ENCODE measurements at regions not wholly inside any gene's neighbourhood (a gene's known extent, or its start where the extent isn't known, plus 50 kb on each side); places are given as distances from the start of the nearest gene placed in this dataset.
A peak's percentile ranks its signal among the peaks of the same experiment; 100 is the strongest.

DNA sequence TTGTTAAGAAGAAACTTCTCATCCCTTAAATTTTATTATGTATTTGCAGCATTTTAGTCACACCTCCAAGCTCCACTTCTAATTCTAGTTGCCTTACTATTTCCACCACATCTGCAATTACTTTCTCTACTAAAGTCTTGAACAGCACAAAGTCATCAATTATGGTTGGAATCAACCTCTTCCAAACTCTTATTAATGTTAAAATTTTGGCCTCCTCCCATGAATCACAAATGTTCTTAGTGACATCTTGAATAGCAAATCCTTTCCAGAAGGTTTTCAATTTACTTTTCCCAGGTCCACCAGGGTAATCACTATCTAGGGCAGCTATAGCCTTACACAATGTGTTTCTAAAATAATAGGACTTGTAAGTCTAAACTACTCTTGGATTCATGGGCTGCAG lies 126.3 kb upstream of the POM121L12 start:
- no peaks in the 10 kb centered on the region for H3K4me1 ChIP-seq
- TF ChIP-seq, protein P1, sequence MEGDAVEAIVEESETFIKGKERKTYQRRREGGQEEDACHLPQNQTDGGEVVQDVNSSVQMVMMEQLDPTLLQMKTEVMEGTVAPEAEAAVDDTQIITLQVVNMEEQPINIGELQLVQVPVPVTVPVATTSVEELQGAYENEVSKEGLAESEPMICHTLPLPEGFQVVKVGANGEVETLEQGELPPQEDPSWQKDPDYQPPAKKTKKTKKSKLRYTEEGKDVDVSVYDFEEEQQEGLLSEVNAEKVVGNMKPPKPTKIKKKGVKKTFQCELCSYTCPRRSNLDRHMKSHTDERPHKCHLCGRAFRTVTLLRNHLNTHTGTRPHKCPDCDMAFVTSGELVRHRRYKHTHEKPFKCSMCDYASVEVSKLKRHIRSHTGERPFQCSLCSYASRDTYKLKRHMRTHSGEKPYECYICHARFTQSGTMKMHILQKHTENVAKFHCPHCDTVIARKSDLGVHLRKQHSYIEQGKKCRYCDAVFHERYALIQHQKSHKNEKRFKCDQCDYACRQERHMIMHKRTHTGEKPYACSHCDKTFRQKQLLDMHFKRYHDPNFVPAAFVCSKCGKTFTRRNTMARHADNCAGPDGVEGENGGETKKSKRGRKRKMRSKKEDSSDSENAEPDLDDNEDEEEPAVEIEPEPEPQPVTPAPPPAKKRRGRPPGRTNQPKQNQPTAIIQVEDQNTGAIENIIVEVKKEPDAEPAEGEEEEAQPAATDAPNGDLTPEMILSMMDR (IDR thresholded peaks at IDR 0.05; ENCODE audit: borderline replicate concordance), result no peak
- H3K9me3 ChIP-seq (replicated peaks), result peaks cover 4% of the 10 kb centered on the region
- H3K4me3 ChIP-seq, result no peak overlapping the region
- H3K36me3 ChIP-seq, result no peaks in the 10 kb centered on the region
- DNase-seq, result no peak
- H3K27me3 ChIP-seq (ENCODE audit: low read depth), result no peaks in the 10 kb centered on the region
- intact Hi-C loops (cut with micrococcal nuclease), result no loop called here
- no peak overlapping the region for H3K27ac ChIP-seq (replicated peaks)

- H3K9me3 ChIP-seq (replicated peaks), result no peaks in the 10 kb centered on the region
- TF ChIP-seq, protein P1 (IDR thresholded peaks at IDR 0.05; ENCODE audit: borderline replicate concordance), result no peak
- no peak overlapping the region for H3K27ac ChIP-seq (replicated peaks)
- no peak for DNase-seq
- no peaks in the 10 kb centered on the region for H3K4me1 ChIP-seq
- intact Hi-C loops (cut with micrococcal nuclease), result no loop called here
- H3K4me3 ChIP-seq, result no peak overlapping the region
- no peaks in the 10 kb centered on the region for H3K27me3 ChIP-seq (ENCODE audit: low read depth)
- no peaks in the 10 kb centered on the region for H3K36me3 ChIP-seq
Observed at GRCh38 chr7:52897713-52898112, 137.7 kb upstream of the POM121L12 start.

- H3K27me3 ChIP-seq (ENCODE audit: low read depth), result no peaks in the 10 kb centered on the region
Observed at GRCh38 chr7:52897288-52897687, 138.1 kb upstream of the POM121L12 start.

DNA sequence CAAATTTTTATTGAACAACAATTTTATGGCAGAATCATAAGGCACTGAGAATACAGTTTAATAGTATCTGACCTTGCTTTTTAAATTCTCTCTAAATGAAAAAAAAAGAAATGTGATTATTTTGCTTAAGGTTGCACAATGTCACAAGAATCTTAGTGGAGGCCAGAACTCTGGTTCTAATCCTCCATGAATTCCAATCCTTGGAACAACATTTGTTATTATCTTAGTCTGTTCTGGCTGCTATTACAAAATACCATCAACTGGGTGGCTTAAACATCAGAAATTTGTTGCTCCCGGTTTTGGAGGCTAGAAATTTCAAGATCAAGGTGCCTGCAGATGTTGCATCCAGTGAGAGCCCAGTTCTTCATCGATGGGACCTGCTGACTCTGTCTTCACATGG lies 158.2 kb upstream of the POM121L12 start:
- peak overlapping the region; percentile 36 for H3K27ac ChIP-seq (replicated peaks)
- DNase-seq, result no peak
- TF ChIP-seq, protein P1 (IDR thresholded peaks at IDR 0.05; ENCODE audit: borderline replicate concordance), result no peak
- no peak overlapping the region for H3K4me3 ChIP-seq
- intact Hi-C loops (cut with micrococcal nuclease), result no loop called here
- no peaks in the 10 kb centered on the region for H3K36me3 ChIP-seq
- H3K4me1 ChIP-seq, result no peaks in the 10 kb centered on the region
- no peaks in the 10 kb centered on the region for H3K27me3 ChIP-seq (ENCODE audit: low read depth)
- peaks cover 35% of the 10 kb centered on the region for H3K9me3 ChIP-seq (replicated peaks)

More at GRCh38 chr7:52897288-52897687, 138.1 kb upstream of the POM121L12 start:
- peaks cover 1% of the 10 kb centered on the region for H3K9me3 ChIP-seq (replicated peaks)
- H3K27ac ChIP-seq (replicated peaks), result no peak overlapping the region
- H3K36me3 ChIP-seq, result no peaks in the 10 kb centered on the region
- DNase-seq, result no peak
- H3K4me3 ChIP-seq, result no peak overlapping the region
- intact Hi-C loops (cut with micrococcal nuclease), result no loop called here
- TF ChIP-seq, protein P1 (IDR thresholded peaks at IDR 0.05; ENCODE audit: borderline replicate concordance), result no peak
- H3K4me1 ChIP-seq, result no peaks in the 10 kb centered on the region

- Histone ChIP-seq H3K9me3 (replicated peaks) (peaks cover 42% of the 10 kb centered on the region), H3K36me3 (no peaks in the 10 kb centered on the region), H3K4me1 (no peaks in the 10 kb centered on the region), H3K27ac (replicated peaks) (no peak overlapping the region), H3K27me3 (ENCODE audit: low read depth) (no peaks in the 10 kb centered on the region), H3K4me3 (no peak overlapping the region)
- no peak for DNase-seq
- intact Hi-C loops (cut with micrococcal nuclease), result no loop called here
- TF ChIP-seq, protein P1 (IDR thresholded peaks at IDR 0.05; ENCODE audit: borderline replicate concordance), result no peak
Observed at GRCh38 chr7:52876402-52876801, 159.0 kb upstream of the POM121L12 start.

GRCh38 chr7:52863652-52864051 lies 171.8 kb upstream of the POM121L12 start:
- H3K9me3 ChIP-seq (replicated peaks), result peaks cover 63% of the 10 kb centered on the region
- intact Hi-C loops (cut with micrococcal nuclease), result no loop called here
- H3K27ac ChIP-seq (replicated peaks), result peak overlapping the region; percentile 58
- TF ChIP-seq, protein P1 (IDR thresholded peaks at IDR 0.05; ENCODE audit: borderline replicate concordance), result no peak
- no peaks in the 10 kb centered on the region for H3K4me1 ChIP-seq
- H3K27me3 ChIP-seq (ENCODE audit: low read depth), result no peaks in the 10 kb centered on the region
- DNase-seq, result no peak
- no peaks in the 10 kb centered on the region for H3K36me3 ChIP-seq
- H3K4me3 ChIP-seq, result no peak overlapping the region
